HG03139 (cell line): ENCODE measurements at regions not wholly inside any gene's neighbourhood (a gene's known extent, or its start where the extent isn't known, plus 50 kb on each side); places are given as distances from the start of the nearest gene placed in this dataset.

Source experiments
- ATAC-seq: cut with Tn5 transposase; IDR thresholded peaks from one replicate; pipeline ENCODE4 v1.9.1; 2021; ENCODE audit not compliant: unreplicated experiment

GRCh38 chr9:89234205-89235067 lies 55.8 kb upstream of the SHC3 start:
- peak; percentile 60 for ATAC-seq

DNA sequence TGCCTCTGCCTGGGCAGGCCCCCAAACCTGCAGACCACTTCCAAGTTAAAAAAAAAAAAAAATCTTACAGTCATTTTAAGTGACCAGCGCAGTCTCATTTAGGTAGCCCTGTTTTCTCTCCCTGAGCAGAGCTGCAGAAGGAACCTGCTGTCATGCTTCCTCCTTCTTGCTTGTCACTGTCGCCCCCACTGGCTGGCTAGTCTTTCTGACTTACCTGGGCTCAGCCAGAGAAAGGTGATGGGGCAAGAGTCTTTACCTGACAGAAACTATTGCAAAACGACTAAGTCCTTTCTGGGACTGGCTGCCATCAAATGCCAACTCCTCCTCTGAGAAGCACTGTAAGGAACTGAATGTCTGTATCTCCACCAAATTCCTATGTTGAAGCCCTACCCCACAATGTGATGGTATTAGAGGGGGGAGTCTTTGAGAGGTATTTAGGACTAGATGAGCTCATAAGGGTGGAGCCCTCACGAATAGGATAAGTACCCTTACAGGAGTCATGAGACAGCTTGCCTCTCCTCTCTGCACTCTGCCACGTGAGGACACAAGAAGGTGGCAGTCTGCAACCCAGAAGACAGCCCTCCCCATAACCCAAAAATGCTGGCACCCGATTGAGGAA lies 58.4 kb upstream of the SHC3 start:
- no peak for ATAC-seq

DNA sequence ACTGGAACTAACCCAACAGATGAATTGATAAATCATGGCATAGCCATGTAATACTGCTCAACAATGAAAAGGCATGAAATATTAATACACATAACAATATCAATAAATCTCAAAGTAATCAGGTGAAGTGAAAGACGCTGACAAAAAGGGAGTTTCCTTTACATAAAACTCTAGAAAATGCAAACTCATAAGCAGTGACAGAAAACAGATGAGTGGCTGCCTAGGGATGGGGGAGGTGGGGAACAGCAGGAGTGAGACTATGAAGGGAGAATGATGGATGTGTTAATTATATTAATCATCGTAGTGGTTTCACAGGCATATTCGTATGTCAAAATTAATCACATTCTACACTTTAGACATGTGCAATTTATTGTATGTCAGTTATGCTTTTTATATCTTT lies 59.8 kb upstream of the SHC3 start:
- no peak for ATAC-seq

GRCh38 chr9:89243296-89244061 lies 64.9 kb upstream of the SHC3 start:
- no peak for ATAC-seq

DNA sequence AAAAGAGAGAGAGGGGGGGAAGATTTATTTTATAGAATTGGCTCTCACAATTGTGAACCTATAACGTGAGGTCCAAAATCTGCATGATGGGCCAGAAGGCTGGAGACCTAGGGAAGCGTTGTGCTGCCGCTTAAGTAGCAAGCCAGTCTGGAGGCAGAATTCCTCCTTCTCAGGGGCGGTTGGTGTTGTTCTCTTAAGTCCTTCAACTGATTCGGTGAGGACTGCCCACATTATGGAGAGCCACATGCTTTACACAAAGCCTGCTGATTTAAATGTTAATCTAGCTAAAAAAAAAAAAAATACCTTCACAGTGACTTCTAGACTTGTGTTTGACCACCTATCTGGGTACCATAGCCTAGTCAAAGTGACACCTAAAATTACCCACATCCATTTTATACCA lies 64.2 kb upstream of the CKS2 start:
- no peak for ATAC-seq

- no peak for ATAC-seq
Measured at GRCh38 chr9:89247431-89248353, 63.3 kb upstream of the CKS2 start.

DNA sequence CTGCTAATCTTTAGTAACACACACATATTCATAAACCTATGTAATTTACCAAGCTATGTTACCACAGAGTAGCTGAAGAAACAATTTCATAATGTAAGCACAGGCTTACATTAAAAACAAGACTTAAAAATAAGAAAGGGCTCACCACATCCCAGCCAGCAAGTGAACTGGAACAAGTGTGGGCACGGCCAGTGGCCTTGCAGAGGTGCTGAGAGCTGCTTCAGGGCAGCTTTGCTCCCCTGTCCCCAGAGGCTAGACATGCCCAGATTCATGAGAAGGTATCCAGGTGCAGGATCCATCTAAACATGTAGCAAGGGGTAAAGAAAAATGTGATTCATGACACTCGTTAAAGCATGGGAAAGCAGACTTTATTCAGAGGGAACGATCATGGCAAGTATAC lies 62.0 kb upstream of the CKS2 start:
- no peak for ATAC-seq

DNA sequence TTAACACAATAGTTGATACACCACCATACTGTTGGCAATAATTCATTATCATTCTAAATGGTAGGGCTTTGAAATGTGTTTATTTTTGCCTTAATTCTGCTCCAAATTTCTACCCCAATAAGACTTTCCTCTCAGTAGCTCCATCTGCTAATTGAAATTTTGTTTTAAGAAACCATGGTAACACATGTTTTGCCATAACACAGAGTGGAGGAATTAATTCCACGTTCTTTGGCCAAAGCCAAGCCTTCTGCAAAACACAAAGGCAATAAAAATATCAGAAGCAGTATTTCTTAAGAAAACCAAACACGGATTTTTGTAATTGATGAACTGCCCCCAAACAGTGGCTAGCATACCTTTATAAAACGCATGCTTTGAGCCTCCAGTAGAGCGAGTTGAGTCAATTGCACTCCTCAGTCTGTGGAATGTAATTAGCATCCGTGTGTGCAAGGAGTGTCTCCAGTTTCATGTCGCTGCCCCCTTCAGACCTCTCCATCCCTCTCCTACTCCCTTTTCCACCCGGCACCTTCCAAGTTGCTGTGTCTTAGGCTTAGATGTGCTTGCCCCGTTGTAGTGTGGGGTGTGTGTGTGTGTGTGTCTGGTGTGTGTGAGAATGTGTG lies 58.2 kb upstream of the CKS2 start:
- ATAC-seq: no peak

GRCh38 chr9:89254058-89254772 lies 56.8 kb upstream of the CKS2 start:
- ATAC-seq: no peak

GRCh38 chr9:89254773-89255125 lies 56.2 kb upstream of the CKS2 start:
- no peak for ATAC-seq

DNA sequence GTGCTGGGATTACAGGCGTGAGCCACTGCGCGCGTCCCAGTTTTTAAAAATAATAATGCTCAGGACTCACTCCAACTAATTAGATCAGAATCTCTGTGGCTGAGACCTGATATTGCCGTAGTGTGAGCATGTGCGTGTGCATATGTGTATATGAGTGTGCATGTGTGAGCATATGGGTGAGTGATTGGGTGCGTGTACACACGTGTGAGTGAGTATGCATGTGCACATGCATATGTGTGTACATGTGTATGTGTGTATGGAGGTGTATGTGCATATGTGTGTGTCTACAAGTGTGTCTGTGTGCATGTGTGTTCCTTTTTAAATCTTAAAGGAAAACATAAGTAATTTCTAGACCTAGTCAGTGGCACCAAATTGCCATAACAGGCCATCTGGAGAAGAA lies 54.8 kb upstream of the CKS2 start:
- ATAC-seq: no peak

DNA sequence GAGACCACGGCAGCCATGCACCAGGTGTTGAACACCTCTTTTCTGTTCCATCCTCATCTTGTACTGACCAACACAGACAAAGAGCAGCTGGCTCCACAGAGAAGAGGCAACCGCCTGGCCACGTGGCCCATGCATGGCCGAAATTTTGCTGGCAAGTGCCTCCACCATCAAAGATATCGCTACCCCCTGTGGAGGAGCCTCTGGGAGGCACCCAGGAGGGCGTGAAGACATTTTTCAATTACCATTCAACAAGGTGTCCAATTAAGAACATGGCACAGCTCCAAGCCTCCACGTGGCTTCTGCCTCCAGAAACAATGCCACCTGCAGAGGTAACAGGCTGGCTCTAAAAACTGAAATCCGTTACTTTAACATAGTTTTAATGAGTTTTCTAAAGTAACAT lies 54.4 kb upstream of the CKS2 start:
- ATAC-seq: no peak

- no peak for ATAC-seq
Measured at GRCh38 chr9:89260525-89260924, 50.5 kb upstream of the CKS2 start.
